GM21528 (cell line): ENCODE measurements at regions not wholly inside any gene's neighbourhood (a gene's known extent, or its start where the extent isn't known, plus 50 kb on each side); places are given as distances from the start of the nearest gene placed in this dataset.

Source experiments
- ATAC-seq: cut with Tn5 transposase; IDR thresholded peaks from one replicate; pipeline ENCODE4 v1.9.1; 2021; ENCODE audit warnings: mild to moderate bottlenecking, moderate library complexity; ENCODE audit not compliant: unreplicated experiment, low FRiP score

- no peak for ATAC-seq
These were observed 553.8 kb upstream of the CDH9 start for GRCh38 chr5:27592231-27592630.

- ATAC-seq: no peak
These were observed 552.1 kb upstream of the CDH9 start for GRCh38 chr5:27590503-27590902.

- ATAC-seq: no peak
These were observed 539.9 kb upstream of the CDH9 start for GRCh38 chr5:27578279-27578678.

GRCh38 chr5:27571681-27572080 is 533.3 kb upstream of the CDH9 start:
- ATAC-seq: no peak

- no peak for ATAC-seq
These were observed 530.4 kb upstream of the CDH9 start for GRCh38 chr5:27568811-27569210.

GRCh38 chr5:27561408-27561807 is 523.0 kb upstream of the CDH9 start:
- no peak for ATAC-seq

- ATAC-seq: no peak
These were observed 510.1 kb upstream of the CDH9 start for GRCh38 chr5:27548484-27548883.

- ATAC-seq: no peak
These were observed 496.7 kb upstream of the CDH9 start for GRCh38 chr5:27535031-27535557.

GRCh38 chr5:27532305-27532704 is 493.9 kb upstream of the CDH9 start:
- ATAC-seq: no peak

GRCh38 chr5:27524515-27524914 is 486.1 kb upstream of the CDH9 start:
- no peak for ATAC-seq

GRCh38 chr5:27523629-27524028 is 485.2 kb upstream of the CDH9 start:
- no peak for ATAC-seq

- ATAC-seq: no peak
These were observed 478.1 kb upstream of the CDH9 start for GRCh38 chr5:27516437-27516836.

- no peak for ATAC-seq
These were observed 472.7 kb upstream of the CDH9 start for GRCh38 chr5:27511061-27511460.

GRCh38 chr5:27503813-27504212 is 465.4 kb upstream of the CDH9 start:
- ATAC-seq: no peak

GRCh38 chr5:27502236-27502635 is 463.9 kb upstream of the CDH9 start:
- ATAC-seq: no peak

GRCh38 chr5:27497491-27497890 is 459.1 kb upstream of the CDH9 start:
- no peak for ATAC-seq

- ATAC-seq: no peak
These were observed 456.5 kb upstream of the CDH9 start for GRCh38 chr5:27494887-27495286.

GRCh38 chr5:27491746-27492439 is 453.5 kb upstream of the CDH9 start:
- ATAC-seq: no peak

- ATAC-seq: no peak
These were observed 452.7 kb upstream of the CDH9 start for GRCh38 chr5:27491047-27491446.

GRCh38 chr5:27489701-27490100 is 451.3 kb upstream of the CDH9 start:
- no peak for ATAC-seq

- ATAC-seq: no peak
These were observed 444.3 kb upstream of the CDH9 start for GRCh38 chr5:27482663-27483062.

GRCh38 chr5:27479859-27480258 is 441.5 kb upstream of the CDH9 start:
- ATAC-seq: no peak

GRCh38 chr5:27477550-27477949 is 439.2 kb upstream of the CDH9 start:
- no peak for ATAC-seq
